Mucosa of rectum (tissue), 2 donors: ENCODE measurements at regions not wholly inside any gene's neighbourhood (a gene's known extent, or its start where the extent isn't known, plus 50 kb on each side); places are given as distances from the start of the nearest gene placed in this dataset.

Experiments used
- H3K27ac ChIP-seq, 2 donors: one replicate each; pipeline ENCODE4 v1.7.0; 2013; ENCODE audit warnings: inconsistent platforms in 2 of 2, low read depth in 2 of 2, low read length in 2 of 2
- H3K27me3 ChIP-seq, 2 donors: one replicate each; pipeline ENCODE4 v1.7.0; 2013; ENCODE audit warnings: low read length in 2 of 2; ENCODE audit not compliant: control insufficient read depth in 2 of 2, insufficient read depth in 2 of 2
- H3K36me3 ChIP-seq, 2 donors: one replicate each; pipeline ENCODE4 v1.7.0; 2013; ENCODE audit warnings: low read length in 2 of 2; ENCODE audit not compliant: control insufficient read depth in 2 of 2, insufficient read depth in 2 of 2
- H3K4me1 ChIP-seq, 2 donors: one replicate each; pipeline ENCODE4 v1.7.0; 2013; ENCODE audit warnings: low read length in 2 of 2, mild to moderate bottlenecking in 1 of 2; ENCODE audit not compliant: control insufficient read depth in 2 of 2, insufficient read depth in 2 of 2
- H3K4me3 ChIP-seq, 2 donors: one replicate each; pipeline ENCODE4 v1.7.0; 2013; ENCODE audit warnings: low read length in 2 of 2
- H3K9ac ChIP-seq, 2 donors: one replicate each; pipeline ENCODE4 v1.7.0; 2013; ENCODE audit warnings: low read length in 2 of 2, low read depth in 1 of 2, mild to moderate bottlenecking in 1 of 2
- H3K9me3 ChIP-seq, 2 donors: one replicate each; pipeline ENCODE4 v1.7.0; 2013; ENCODE audit warnings: low read length in 2 of 2; ENCODE audit not compliant: control insufficient read depth in 2 of 2
- donor health status: healthy.
- donor health status: Normal muscosa, but diverticular disease.

DNA sequence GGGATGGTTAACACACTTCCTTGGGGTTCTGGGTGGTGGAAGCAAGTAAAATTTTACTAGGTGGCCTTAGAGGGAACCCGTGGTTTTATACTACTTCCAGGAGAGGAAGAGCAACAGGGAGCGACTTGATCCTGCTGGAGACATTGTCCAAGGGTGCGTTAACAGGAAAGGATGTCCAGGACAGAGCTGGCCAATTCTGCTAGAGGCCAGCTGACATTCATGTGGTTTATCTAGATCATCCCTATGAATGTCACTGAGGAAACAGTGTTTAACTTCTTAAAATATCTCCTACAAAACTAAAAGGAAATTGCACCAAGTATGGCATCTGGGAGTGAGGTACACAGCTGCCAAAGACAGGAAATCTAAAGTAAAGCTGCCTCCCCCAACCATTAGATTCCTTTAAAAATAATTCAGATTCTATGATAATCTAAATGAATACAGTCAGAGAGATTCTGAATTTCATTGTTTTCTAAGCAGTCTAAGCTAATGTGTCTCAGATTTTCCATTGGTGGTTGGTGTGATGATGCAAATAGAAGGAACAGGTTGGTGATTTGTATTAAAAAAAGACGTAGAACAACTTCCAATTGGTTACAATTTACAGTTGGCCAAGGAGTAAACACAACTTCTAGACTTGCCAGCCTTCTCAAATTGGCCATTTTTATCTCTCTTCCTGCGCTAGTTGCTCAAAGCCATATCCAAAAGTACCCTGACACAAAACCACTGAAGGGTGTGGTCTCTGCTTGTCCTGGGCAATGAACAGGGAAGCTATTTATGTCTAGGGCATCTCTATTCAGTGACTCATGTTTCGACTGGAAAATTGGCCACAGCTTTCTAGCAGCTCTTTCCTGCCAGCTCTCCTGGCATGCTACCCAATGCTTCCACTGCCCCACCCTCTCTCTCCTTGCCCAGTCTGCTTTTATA lies 574.7 kb upstream of the MEF2C start:
- Histone ChIP-seq H3K27ac (no peak overlapping the region), H3K9me3 (no peaks in the 10 kb centered on the region), H3K9ac (no peak overlapping the region)

DNA sequence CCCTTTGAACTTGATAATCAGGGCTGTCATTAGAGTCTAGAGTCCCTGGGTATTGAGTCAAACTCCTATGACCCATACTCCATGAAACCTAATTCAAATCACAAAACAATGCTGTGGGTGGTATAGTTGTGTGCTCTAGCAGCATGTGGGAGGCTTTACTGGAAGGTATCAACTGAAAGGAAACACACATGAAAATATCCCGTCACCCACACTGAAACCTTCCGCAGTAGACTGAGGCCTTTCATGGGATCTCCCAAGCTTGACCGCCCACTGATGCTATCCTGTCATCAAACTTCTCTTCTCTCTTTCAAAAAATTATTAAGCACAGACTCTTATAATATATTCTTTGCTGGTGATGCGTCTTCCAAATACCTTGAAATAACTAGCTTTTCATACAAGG lies 569.1 kb upstream of the MEF2C start:
- Histone ChIP-seq H3K4me1 (no peaks in the 10 kb centered on the region), H3K9ac (no peak overlapping the region), H3K9me3 (no peaks in the 10 kb centered on the region), H3K36me3 (no peaks in the 10 kb centered on the region), H3K27ac (no peak overlapping the region), H3K27me3 (no peaks in the 10 kb centered on the region), H3K4me3 (no peak overlapping the region)

More for the DNA sequence above, 574.7 kb upstream of the MEF2C start:
- H3K36me3 ChIP-seq: no peaks in the 10 kb centered on the region
- no peaks in the 10 kb centered on the region for H3K27me3 ChIP-seq
- no peaks in the 10 kb centered on the region for H3K4me1 ChIP-seq
- H3K4me3 ChIP-seq: no peak overlapping the region

GRCh38 chr5:89451263-89451662 lies 568.3 kb upstream of the MEF2C start:
- H3K4me3 ChIP-seq: no peak overlapping the region
- no peak overlapping the region for H3K9ac ChIP-seq
- no peak overlapping the region for H3K27ac ChIP-seq
- H3K36me3 ChIP-seq: no peaks in the 10 kb centered on the region
- no peaks in the 10 kb centered on the region for H3K27me3 ChIP-seq
- no peaks in the 10 kb centered on the region for H3K9me3 ChIP-seq
- H3K4me1 ChIP-seq: no peaks in the 10 kb centered on the region

GRCh38 chr5:89450149-89450538 lies 567.2 kb upstream of the MEF2C start:
- Histone ChIP-seq H3K27ac (no peak overlapping the region), H3K9me3 (no peaks in the 10 kb centered on the region), H3K36me3 (no peaks in the 10 kb centered on the region), H3K4me3 (no peak overlapping the region), H3K27me3 (no peaks in the 10 kb centered on the region), H3K9ac (no peak overlapping the region), H3K4me1 (no peaks in the 10 kb centered on the region)

DNA sequence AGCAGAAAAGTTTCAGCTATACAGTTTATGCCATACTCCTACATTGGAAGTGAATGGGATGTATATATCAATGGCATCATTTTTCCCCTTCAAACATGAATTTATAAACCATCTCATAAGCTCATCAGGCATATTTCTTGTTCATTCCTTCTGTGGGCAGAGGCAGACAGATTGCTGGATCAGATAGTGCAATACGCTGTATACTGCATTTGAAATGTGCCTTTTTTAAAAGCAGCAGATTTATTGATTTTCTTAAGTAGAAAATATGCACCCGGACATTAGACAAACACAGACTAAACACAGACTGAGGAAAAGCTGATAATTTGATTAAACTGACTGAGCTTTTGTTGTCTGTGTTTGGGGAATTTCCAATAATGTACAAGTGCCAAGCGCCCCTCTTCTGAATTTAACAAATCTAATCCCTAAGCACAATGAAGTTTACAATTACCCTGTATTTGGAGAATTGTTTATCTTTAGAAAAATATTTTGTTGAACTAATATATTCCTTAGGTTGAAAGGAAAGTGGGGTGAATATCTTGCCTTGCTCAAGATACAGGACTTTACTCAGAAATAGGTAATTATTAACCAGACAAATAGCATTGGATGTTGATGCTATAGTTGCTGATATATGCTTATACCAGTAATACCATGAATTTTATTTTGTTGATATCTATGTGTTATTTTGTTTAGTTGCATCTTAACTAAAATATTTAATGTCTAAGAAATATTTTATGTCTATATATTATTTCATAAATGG lies 566.6 kb upstream of the MEF2C start:
- no peaks in the 10 kb centered on the region for H3K36me3 ChIP-seq
- no peak overlapping the region for H3K27ac ChIP-seq
- H3K9ac ChIP-seq: no peak overlapping the region
- no peak overlapping the region for H3K4me3 ChIP-seq
- no peaks in the 10 kb centered on the region for H3K27me3 ChIP-seq
- no peaks in the 10 kb centered on the region for H3K4me1 ChIP-seq
- H3K9me3 ChIP-seq: no peaks in the 10 kb centered on the region

DNA sequence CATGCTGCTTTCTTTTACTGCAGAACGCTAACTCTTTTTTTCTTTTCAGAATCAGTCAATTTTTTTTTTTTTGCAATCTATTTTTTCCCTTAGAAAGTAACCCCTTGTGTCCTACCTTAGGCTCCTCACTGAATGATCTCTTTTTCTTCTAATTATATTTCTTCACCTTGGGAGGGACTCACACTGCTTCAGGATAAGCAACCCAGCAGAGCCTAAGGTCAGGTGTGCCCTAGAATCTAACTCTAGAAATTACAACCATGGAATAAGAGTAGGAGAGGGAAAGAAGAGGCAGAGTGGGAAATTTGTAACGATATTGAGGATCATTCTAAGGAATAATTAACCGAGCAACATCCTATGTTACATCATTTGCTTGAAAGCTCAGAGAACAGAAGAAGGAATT lies 564.0 kb upstream of the MEF2C start:
- Histone ChIP-seq H3K27me3 (no peaks in the 10 kb centered on the region), H3K36me3 (no peaks in the 10 kb centered on the region), H3K9me3 (no peaks in the 10 kb centered on the region), H3K4me1 (no peaks in the 10 kb centered on the region), H3K27ac (no peak overlapping the region), H3K4me3 (no peak overlapping the region), H3K9ac (no peak overlapping the region)

- Histone ChIP-seq H3K4me1 (no peaks in the 10 kb centered on the region), H3K9me3 (no peaks in the 10 kb centered on the region), H3K36me3 (no peaks in the 10 kb centered on the region), H3K4me3 (no peak overlapping the region), H3K27ac (no peak overlapping the region), H3K27me3 (no peaks in the 10 kb centered on the region), H3K9ac (no peak overlapping the region)
These were observed 562.2 kb upstream of the MEF2C start for GRCh38 chr5:89445106-89445745.

- H3K4me1 ChIP-seq: no peaks in the 10 kb centered on the region
- no peaks in the 10 kb centered on the region for H3K27me3 ChIP-seq
- H3K27ac ChIP-seq: no peak overlapping the region
- H3K9ac ChIP-seq: no peak overlapping the region
- H3K4me3 ChIP-seq: no peak overlapping the region
- H3K9me3 ChIP-seq: no peaks in the 10 kb centered on the region
- no peaks in the 10 kb centered on the region for H3K36me3 ChIP-seq
These were observed 561.1 kb upstream of the MEF2C start for GRCh38 chr5:89444088-89444487.

DNA sequence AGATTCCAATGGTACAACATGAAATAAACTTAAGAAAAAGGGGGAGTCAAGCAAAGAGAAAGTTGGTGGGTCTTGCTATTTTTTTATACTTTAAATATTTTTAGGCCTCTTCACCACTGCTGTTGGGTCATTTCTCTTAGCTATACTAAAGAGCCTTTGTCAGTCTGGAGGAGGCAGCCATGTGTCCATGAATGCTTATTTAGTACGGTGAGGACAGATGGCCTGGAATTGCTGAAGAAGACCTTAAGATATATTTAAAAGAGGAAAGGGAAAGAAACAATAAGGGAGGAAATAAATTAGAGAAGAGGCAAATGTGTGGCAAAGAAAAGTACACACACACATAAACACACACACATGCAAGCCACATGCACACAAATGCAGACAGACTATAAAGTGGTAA lies 560.5 kb upstream of the MEF2C start:
- H3K4me3 ChIP-seq: no peak overlapping the region

DNA sequence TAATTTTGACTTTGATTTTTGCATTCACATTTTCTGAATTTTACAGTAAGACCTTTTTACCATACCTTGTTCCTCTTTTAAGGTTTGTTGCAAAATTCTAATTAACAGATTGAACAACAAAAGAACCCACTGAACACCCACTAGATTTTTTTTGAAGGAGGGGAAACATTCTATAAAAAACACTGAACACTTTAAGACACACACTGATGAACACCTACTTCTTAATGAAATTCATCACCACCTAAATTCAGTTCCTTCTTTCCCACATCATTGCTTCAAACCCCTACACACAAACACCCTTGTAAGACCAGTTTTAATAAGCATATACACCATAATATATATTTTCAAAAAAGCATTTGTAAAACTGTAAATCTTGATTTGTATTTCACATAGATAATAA lies 559.0 kb upstream of the MEF2C start:
- no peaks in the 10 kb centered on the region for H3K4me1 ChIP-seq
- H3K4me3 ChIP-seq: no peak overlapping the region
- H3K27me3 ChIP-seq: no peaks in the 10 kb centered on the region
- no peaks in the 10 kb centered on the region for H3K9me3 ChIP-seq
- no peak overlapping the region for H3K9ac ChIP-seq
- H3K27ac ChIP-seq: no peak overlapping the region
- no peaks in the 10 kb centered on the region for H3K36me3 ChIP-seq

More for the DNA sequence above, 560.5 kb upstream of the MEF2C start:
- Histone ChIP-seq H3K27me3 (no peaks in the 10 kb centered on the region), H3K4me1 (no peaks in the 10 kb centered on the region), H3K9ac (no peak overlapping the region), H3K36me3 (no peaks in the 10 kb centered on the region), H3K9me3 (no peaks in the 10 kb centered on the region), H3K27ac (no peak overlapping the region)
